OCI-LY1 (cell line): ENCODE measurements at regions not wholly inside any gene's neighbourhood (a gene's known extent, or its start where the extent isn't known, plus 50 kb on each side); places are given as distances from the start of the nearest gene placed in this dataset.

Experiments used
- EZH2 ChIP-seq: fragments of 200-600 bp; sonication (generic), shearing (Covaris generic); IDR thresholded peaks from 2 replicates; pipeline ENCODE4 v1.8.0; 2017; ENCODE audit warnings: borderline replicate concordance, mixed run types, mild to moderate bottlenecking, antibody characterized with exemption, low read length, moderate library complexity, mixed read lengths
- TF ChIP-seq, protein P1 (sequence below): fragments of 200-600 bp; sonication (generic), shearing (Covaris generic); IDR thresholded peaks from 2 replicates; pipeline ENCODE4 v1.5.1; 2017; ENCODE audit warnings: mild to moderate bottlenecking, antibody characterized with exemption, low read length, moderate library complexity, mixed read lengths

DNA sequence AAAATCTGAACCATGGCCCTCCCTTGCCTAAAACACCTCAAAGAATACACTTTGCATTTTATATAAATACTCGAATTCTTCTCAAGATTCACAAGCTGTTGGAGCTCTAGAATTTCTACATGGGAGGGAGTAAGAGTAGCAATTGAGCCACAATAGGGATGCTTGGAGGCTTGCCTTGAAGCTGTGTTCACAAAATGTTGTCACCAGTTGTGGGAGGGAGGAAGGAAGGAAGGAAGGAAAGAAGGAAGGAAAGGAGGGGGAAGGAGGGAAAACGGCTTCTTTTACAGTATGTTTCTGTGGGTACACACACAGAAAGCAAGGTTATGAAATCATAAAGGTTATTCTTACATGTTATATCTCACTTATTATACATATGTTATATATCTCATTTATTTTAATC, 128.6 kb upstream of the PEG3 start:
- TF ChIP-seq, protein P1, sequence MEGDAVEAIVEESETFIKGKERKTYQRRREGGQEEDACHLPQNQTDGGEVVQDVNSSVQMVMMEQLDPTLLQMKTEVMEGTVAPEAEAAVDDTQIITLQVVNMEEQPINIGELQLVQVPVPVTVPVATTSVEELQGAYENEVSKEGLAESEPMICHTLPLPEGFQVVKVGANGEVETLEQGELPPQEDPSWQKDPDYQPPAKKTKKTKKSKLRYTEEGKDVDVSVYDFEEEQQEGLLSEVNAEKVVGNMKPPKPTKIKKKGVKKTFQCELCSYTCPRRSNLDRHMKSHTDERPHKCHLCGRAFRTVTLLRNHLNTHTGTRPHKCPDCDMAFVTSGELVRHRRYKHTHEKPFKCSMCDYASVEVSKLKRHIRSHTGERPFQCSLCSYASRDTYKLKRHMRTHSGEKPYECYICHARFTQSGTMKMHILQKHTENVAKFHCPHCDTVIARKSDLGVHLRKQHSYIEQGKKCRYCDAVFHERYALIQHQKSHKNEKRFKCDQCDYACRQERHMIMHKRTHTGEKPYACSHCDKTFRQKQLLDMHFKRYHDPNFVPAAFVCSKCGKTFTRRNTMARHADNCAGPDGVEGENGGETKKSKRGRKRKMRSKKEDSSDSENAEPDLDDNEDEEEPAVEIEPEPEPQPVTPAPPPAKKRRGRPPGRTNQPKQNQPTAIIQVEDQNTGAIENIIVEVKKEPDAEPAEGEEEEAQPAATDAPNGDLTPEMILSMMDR = no peak
- no peak for TF ChIP-seq EZH2
